Stimulated activated memory B cell treated with anti-CD40 and anti-IgM and Interleukin-4, amounts not matched to agents 10 μg/mL and 1 μg/mL and 100 μg/mL, for 72 hours (primary cell): ENCODE measurements at regions not wholly inside any gene's neighbourhood (a gene's known extent, or its start where the extent isn't known, plus 50 kb on each side); places are given as distances from the start of the nearest gene placed in this dataset.

Experiments
- ATAC-seq: fragments of 150-1000 bp; cut with Tn5 transposase; 2 replicates; pipeline ENCODE4 v1.10.0; 2021
- H3K27ac Mint-ChIP-seq: one replicate; pipeline ENCODE4 v1.8.0; 2022; ENCODE audit warnings: mild to moderate bottlenecking, mixed read lengths
- H3K27me3 Mint-ChIP-seq: one replicate; pipeline ENCODE4 v1.8.0; 2022; ENCODE audit warnings: mixed read lengths
- H3K36me3 Mint-ChIP-seq: one replicate; pipeline ENCODE4 v1.8.0; 2022; ENCODE audit warnings: mixed read lengths
- H3K4me1 Mint-ChIP-seq: one replicate; pipeline ENCODE4 v1.8.0; 2022; ENCODE audit warnings: mixed read lengths
- H3K4me3 Mint-ChIP-seq: one replicate; pipeline ENCODE4 v1.8.0; 2022; ENCODE audit warnings: mild to moderate bottlenecking, moderate library complexity, mixed read lengths
- H3K9me3 Mint-ChIP-seq: one replicate; pipeline ENCODE4 v1.8.0; 2022; ENCODE audit warnings: mixed read lengths

GRCh38 chr4:18278244-18278643 is 256.7 kb upstream of the LCORL start:
- Mint-ChIP-seq H3K9me3 (peaks cover 9% of the 10 kb centered on the region), H3K27me3 (no peaks in the 10 kb centered on the region)

GRCh38 chr4:18262832-18263231 is 241.3 kb upstream of the LCORL start:
- Mint-ChIP-seq H3K9me3 (peaks cover 11% of the 10 kb centered on the region), H3K36me3 (no peaks in the 10 kb centered on the region), H3K27ac (no peak overlapping the region), H3K4me1 (no peaks in the 10 kb centered on the region), H3K4me3 (no peak overlapping the region), H3K27me3 (peaks cover 23% of the 10 kb centered on the region)
- no peak for ATAC-seq

More at GRCh38 chr4:18278244-18278643, 256.7 kb upstream of the LCORL start:
- H3K36me3 Mint-ChIP-seq = no peaks in the 10 kb centered on the region
- no peak for ATAC-seq
- H3K27ac Mint-ChIP-seq = no peak overlapping the region
- H3K4me3 Mint-ChIP-seq = no peak overlapping the region
- no peaks in the 10 kb centered on the region for H3K4me1 Mint-ChIP-seq

- no peak overlapping the region for H3K27ac Mint-ChIP-seq
- no peak for ATAC-seq
- no peak overlapping the region for H3K4me3 Mint-ChIP-seq
- H3K4me1 Mint-ChIP-seq = no peaks in the 10 kb centered on the region
- no peaks in the 10 kb centered on the region for H3K36me3 Mint-ChIP-seq
- peaks cover 3% of the 10 kb centered on the region for H3K9me3 Mint-ChIP-seq
- no peaks in the 10 kb centered on the region for H3K27me3 Mint-ChIP-seq
These were observed 230.5 kb upstream of the LCORL start for GRCh38 chr4:18252052-18252451.

GRCh38 chr4:18250564-18250963 is 229.0 kb upstream of the LCORL start:
- no peak for ATAC-seq
- H3K36me3 Mint-ChIP-seq = no peaks in the 10 kb centered on the region
- H3K27ac Mint-ChIP-seq = no peak overlapping the region
- H3K27me3 Mint-ChIP-seq = no peaks in the 10 kb centered on the region
- H3K4me1 Mint-ChIP-seq = no peaks in the 10 kb centered on the region
- no peak overlapping the region for H3K4me3 Mint-ChIP-seq
- no peaks in the 10 kb centered on the region for H3K9me3 Mint-ChIP-seq

- H3K4me1 Mint-ChIP-seq = no peaks in the 10 kb centered on the region
- H3K27me3 Mint-ChIP-seq = no peaks in the 10 kb centered on the region
- H3K27ac Mint-ChIP-seq = no peak overlapping the region
- no peak for ATAC-seq
- H3K9me3 Mint-ChIP-seq = no peaks in the 10 kb centered on the region
- H3K36me3 Mint-ChIP-seq = no peaks in the 10 kb centered on the region
- H3K4me3 Mint-ChIP-seq = no peak overlapping the region
These were observed 227.1 kb upstream of the LCORL start for GRCh38 chr4:18248611-18249010.

- no peaks in the 10 kb centered on the region for H3K27me3 Mint-ChIP-seq
- no peak overlapping the region for H3K27ac Mint-ChIP-seq
- H3K4me3 Mint-ChIP-seq = no peak overlapping the region
- H3K9me3 Mint-ChIP-seq = no peaks in the 10 kb centered on the region
- H3K36me3 Mint-ChIP-seq = no peaks in the 10 kb centered on the region
- no peaks in the 10 kb centered on the region for H3K4me1 Mint-ChIP-seq
- ATAC-seq = no peak
These were observed 225.6 kb upstream of the LCORL start for GRCh38 chr4:18247189-18247588.

- no peak overlapping the region for H3K27ac Mint-ChIP-seq
- H3K36me3 Mint-ChIP-seq = no peaks in the 10 kb centered on the region
- no peak overlapping the region for H3K4me3 Mint-ChIP-seq
- H3K4me1 Mint-ChIP-seq = no peaks in the 10 kb centered on the region
- no peaks in the 10 kb centered on the region for H3K27me3 Mint-ChIP-seq
- no peak for ATAC-seq
- no peaks in the 10 kb centered on the region for H3K9me3 Mint-ChIP-seq
These were observed 221.6 kb upstream of the LCORL start for GRCh38 chr4:18242919-18243693.

GRCh38 chr4:18241727-18242126 is 220.2 kb upstream of the LCORL start:
- Mint-ChIP-seq H3K36me3 (no peaks in the 10 kb centered on the region), H3K4me3 (no peak overlapping the region), H3K27me3 (no peaks in the 10 kb centered on the region), H3K4me1 (no peaks in the 10 kb centered on the region), H3K9me3 (no peaks in the 10 kb centered on the region), H3K27ac (no peak overlapping the region)
- no peak for ATAC-seq

GRCh38 chr4:18234108-18234507 is 212.6 kb upstream of the LCORL start:
- Mint-ChIP-seq H3K36me3 (no peaks in the 10 kb centered on the region), H3K4me3 (no peak overlapping the region), H3K4me1 (no peaks in the 10 kb centered on the region), H3K27ac (no peak overlapping the region), H3K27me3 (peaks cover 9% of the 10 kb centered on the region), H3K9me3 (peaks cover 7% of the 10 kb centered on the region)
- no peak for ATAC-seq

- Mint-ChIP-seq H3K4me1 (no peaks in the 10 kb centered on the region), H3K9me3 (peaks cover 17% of the 10 kb centered on the region), H3K27ac (no peak overlapping the region), H3K4me3 (no peak overlapping the region), H3K36me3 (no peaks in the 10 kb centered on the region), H3K27me3 (peaks cover 9% of the 10 kb centered on the region)
- no peak for ATAC-seq
These were observed 210.2 kb upstream of the LCORL start for GRCh38 chr4:18231726-18232125.

GRCh38 chr4:18227880-18228279 is 206.3 kb upstream of the LCORL start:
- no peak overlapping the region for H3K4me3 Mint-ChIP-seq
- H3K27ac Mint-ChIP-seq = no peak overlapping the region
- H3K9me3 Mint-ChIP-seq = peaks cover 17% of the 10 kb centered on the region
- no peaks in the 10 kb centered on the region for H3K36me3 Mint-ChIP-seq
- no peaks in the 10 kb centered on the region for H3K4me1 Mint-ChIP-seq
- H3K27me3 Mint-ChIP-seq = peaks cover 12% of the 10 kb centered on the region
- ATAC-seq = no peak

GRCh38 chr4:18214411-18215055 is 193.0 kb upstream of the LCORL start:
- Mint-ChIP-seq H3K9me3 (peaks cover 4% of the 10 kb centered on the region), H3K4me1 (peaks cover 7% of the 10 kb centered on the region), H3K27me3 (peaks cover 33% of the 10 kb centered on the region), H3K4me3 (no peak overlapping the region), H3K27ac (no peak overlapping the region), H3K36me3 (no peaks in the 10 kb centered on the region)
- ATAC-seq = no peak

- Mint-ChIP-seq H3K9me3 (peaks cover 4% of the 10 kb centered on the region), H3K36me3 (no peaks in the 10 kb centered on the region), H3K4me3 (no peak overlapping the region), H3K4me1 (peaks cover 11% of the 10 kb centered on the region), H3K27ac (no peak overlapping the region), H3K27me3 (peaks cover 34% of the 10 kb centered on the region)
- ATAC-seq = no peak
These were observed 192.1 kb upstream of the LCORL start for GRCh38 chr4:18213576-18214198.

GRCh38 chr4:18209448-18209847 is 187.9 kb upstream of the LCORL start:
- Mint-ChIP-seq H3K27ac (no peak overlapping the region), H3K4me1 (peaks cover 11% of the 10 kb centered on the region), H3K4me3 (no peak overlapping the region), H3K36me3 (no peaks in the 10 kb centered on the region), H3K27me3 (peaks cover 34% of the 10 kb centered on the region), H3K9me3 (peaks cover 4% of the 10 kb centered on the region)
- ATAC-seq = peak; percentile 56

- H3K27me3 Mint-ChIP-seq = peaks cover 13% of the 10 kb centered on the region
- H3K9me3 Mint-ChIP-seq = no peaks in the 10 kb centered on the region
- no peak overlapping the region for H3K27ac Mint-ChIP-seq
- no peaks in the 10 kb centered on the region for H3K4me1 Mint-ChIP-seq
- H3K4me3 Mint-ChIP-seq = no peak overlapping the region
- no peaks in the 10 kb centered on the region for H3K36me3 Mint-ChIP-seq
- ATAC-seq = no peak
These were observed 182.4 kb upstream of the LCORL start for GRCh38 chr4:18203966-18204365.

- ATAC-seq = no peak
These were observed 180.9 kb upstream of the LCORL start for GRCh38 chr4:18202486-18202885.

More at GRCh38 chr4:18202486-18202885, 180.9 kb upstream of the LCORL start:
- Mint-ChIP-seq H3K36me3 (no peaks in the 10 kb centered on the region), H3K9me3 (no peaks in the 10 kb centered on the region), H3K4me1 (peaks cover 3% of the 10 kb centered on the region), H3K27me3 (peaks cover 13% of the 10 kb centered on the region), H3K4me3 (no peak overlapping the region), H3K27ac (no peak overlapping the region)
